PC-9 (cell line): ENCODE measurements at regions not wholly inside any gene's neighbourhood (a gene's known extent, or its start where the extent isn't known, plus 50 kb on each side); places are given as distances from the start of the nearest gene placed in this dataset.

ENCODE experiments used
- CTCF ChIP-seq: fragments of 200-600 bp; sonication (generic); conservative IDR thresholded peaks from 2 replicates; pipeline ENCODE4 v1.6.1; 2017; ENCODE audit warnings: mixed run types, antibody characterized with exemption, mild to moderate bottlenecking, moderate library complexity
- EZH2 ChIP-seq: fragments of 200-600 bp; sonication (generic); IDR thresholded peaks from 2 replicates; pipeline ENCODE4 v1.8.0; 2017; ENCODE audit warnings: antibody characterized with exemption, low read depth

GRCh38 chr7:131045526-131045925, 282.1 kb upstream of the MKLN1 start:
- TF ChIP-seq CTCF (no peak), EZH2 (no peak)
